ENCODE measurements at regions not wholly inside any gene's neighbourhood (a gene's known extent, or its start where the extent isn't known, plus 50 kb on each side); places are given as distances from the start of the nearest gene placed in this dataset.
A peak's percentile ranks its signal among the peaks of the same experiment; 100 is the strongest.

DNA sequence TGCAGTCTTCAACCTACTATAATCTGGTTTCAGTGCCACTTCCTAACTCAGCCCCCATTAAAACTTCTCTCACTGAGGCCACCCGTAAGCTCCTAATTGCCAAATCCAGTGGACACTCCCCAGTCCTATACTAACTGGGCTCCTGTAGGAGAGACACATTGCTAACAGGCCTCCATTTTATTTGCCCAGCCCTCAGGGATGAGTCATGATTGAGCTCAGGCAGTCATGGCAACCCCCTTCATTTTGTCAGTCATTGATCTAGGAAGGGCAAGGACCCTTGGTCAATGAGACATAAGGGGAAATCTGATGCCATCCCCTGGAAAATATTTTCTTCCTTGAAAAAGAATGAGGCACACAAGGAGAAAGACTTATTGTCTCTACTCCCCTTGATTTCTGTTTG lies 70.1 kb upstream of the HIF1A start:
- no peak for DNase-seq (ENCODE audit: low spot score)

DNA sequence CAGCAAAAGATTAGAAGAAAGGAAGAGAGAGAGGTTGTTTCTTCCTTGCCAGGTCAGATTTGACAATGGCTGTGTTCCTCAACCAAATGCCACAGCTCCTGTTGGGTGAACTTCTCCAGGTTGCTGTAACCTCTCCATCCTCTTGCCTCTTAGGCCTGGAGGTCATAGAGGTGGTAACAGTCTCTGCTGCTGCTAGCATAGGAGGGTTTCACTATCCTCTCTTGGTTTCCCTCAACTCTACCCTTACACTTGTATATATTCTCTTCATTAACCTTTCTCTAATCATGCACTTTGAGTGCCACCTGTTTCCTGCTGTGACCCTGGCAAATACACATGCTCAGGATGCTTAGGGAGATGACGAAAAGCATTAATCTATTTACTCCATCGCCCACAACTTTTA lies 67.7 kb upstream of the HIF1A start:
- no peak for DNase-seq (ENCODE audit: low spot score)

DNA sequence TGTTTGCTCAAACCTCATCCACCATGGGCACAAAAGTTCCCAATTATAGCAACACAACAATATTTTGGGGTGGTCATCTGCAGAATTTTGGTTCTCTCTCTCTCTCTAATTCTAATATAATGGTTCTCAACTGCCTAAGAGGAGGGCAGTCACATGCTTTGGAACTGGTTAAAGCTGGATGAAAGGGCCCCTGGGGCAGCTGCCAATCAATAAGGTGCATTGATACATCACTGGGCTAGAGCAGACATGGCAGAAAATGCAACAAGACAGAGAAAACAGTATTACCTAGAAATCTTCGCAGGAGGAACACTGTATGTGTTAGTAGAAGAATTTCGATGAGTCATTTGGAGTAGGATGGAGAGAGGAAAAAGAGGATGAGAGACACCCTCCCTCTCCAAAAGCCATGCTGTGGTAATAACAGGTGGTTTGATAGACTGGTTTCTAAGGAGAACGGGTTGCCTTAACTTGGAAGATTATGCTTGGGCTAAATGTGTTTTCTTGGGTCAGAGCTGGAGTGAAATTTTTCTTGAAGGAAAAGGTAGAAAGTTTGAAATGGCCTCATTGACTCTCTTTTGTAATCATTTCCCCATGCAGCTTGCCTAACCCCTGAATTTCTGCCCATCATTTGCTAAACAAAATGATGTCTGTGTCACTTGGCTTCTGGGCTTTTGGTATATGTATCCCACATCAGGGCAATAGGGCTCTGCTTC lies 67.1 kb upstream of the HIF1A start:
- no peak for DNase-seq (ENCODE audit: low spot score)

DNA sequence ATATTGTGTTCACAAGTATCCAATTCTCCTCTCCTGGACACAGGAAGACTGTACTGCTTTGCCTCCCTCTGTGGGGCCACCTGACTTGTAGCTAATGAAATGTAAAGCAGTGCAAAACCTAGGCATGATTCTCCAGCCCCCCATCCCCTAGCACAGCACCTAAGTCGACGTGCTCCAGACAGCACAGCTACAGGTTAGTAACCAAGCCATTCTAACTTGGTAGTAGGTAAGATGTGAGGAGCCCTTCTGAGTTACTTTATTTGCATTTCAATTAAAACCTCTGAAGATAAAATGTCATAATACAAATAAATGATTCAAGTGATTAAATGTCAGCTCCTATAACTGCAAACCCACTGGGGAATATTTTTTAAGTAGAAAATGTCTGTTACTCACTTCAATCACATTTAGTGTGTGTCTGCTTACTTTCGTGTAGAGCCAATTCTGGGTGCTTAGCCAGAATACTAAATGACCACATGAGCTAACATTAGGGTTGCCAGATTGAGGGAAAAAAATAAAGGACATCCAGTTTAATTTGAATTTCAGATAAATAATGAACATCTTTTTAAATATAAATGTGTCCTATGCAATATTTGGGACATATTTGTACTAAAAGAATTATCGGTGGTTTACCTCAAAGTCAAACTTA lies 64.8 kb upstream of the HIF1A start:
- no peak for DNase-seq (ENCODE audit: low spot score)

DNA sequence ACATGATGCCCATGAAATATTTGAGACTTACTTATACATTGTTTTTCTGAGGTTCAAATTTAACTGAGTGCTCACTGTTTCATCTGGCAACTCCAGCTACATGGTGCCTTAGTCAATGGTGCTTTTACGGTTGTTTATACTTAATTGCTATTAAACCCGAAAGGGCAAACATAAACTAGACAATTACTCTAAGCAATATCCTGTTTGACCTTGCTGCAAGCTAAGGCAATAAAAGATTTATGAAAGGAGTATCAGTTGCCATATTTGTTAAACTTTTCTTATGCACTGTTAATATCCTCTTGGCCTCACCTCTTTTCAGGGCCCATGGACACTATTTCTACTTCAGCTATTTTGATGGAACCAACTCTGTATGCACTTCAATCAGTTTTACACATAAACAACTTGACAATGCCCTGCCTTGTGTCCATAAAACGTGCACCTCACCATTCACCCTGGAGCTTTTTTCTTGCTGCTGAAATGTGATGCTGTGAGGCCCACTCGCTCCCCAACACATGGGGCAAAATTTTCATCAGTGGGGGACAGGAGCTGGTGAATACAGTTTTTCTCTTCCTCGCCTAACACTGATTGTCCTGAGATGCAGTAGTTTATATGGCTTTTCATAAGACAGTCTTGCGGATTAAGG lies 64.1 kb upstream of the HIF1A start:
- DNase-seq (ENCODE audit: low spot score): no peak

DNA sequence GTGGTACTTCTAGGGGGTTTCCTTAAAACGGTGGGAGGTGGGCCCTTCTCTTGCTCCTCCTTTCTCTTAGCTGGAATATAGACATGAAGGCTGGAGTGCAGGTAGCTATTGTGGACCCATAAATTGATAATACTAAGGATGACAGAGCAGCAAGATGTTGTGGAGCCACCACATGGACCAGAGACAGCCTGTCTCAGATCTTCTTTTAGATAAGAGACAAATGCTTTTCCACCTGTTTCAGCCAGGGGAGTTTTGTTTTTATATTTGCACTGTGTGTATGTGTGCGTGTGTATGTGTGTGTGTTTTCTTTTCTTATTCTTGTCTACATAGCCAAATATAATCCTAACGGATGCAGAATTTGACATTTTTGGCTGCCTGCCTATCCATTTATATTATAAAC lies 62.9 kb upstream of the HIF1A start:
- DNase-seq (ENCODE audit: low spot score): no peak

DNA sequence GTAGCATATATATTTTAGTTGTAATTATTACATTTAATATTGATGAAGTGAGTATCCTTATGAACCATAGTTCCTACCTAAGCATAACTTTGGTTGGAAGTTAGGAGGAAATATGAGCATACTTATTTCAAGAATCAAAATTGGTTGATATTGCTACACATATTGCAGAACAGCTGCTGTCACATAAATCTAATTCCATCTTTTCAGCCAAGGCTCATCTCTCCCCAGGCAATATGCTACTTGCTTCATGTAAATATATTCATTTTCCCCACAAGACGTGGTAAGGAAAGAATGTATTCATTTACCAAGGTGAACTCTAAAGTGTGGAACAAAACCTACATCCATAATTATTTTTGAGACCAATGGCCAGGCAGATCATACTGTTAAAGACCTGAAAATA lies 62.5 kb upstream of the HIF1A start:
- DNase-seq (ENCODE audit: low spot score): no peak

DNA sequence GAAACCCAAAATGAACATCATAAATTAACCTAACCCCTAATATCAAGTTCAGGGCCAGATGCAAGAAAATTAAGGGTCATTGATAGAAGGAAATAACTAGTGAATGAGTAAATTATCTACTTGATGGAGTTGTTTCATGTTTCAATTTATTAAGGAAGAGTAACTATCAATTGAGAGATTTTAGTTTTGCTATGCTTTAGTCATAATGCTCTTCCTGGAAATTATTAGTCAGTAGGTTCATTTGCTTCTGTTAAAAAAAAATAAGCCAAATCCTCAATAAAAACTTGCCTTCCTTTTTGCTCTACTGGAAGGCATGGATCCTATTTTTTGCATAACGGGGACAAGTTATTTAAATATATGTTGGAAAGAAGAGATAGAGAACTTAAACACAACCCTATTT lies 59.0 kb upstream of the HIF1A start:
- DNase-seq (ENCODE audit: low spot score): no peak

DNA sequence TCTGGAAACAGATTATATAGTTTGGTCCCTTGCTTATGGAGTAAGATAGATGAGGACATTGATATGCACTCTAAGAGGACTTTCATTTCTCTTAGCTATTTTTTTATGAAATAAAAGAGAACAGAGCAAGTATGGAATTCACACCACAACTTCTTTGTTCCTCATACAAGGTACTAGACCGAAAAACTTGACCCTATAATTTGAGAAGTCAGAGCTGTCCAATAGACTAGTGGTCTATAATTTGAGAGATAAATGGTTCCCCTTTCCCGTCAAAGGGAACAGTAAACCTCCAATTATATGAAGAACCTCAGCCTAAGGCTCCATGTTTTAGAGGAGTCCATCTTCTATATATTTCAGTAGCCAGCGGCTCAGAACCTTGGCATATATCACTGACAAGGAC lies 58.5 kb upstream of the HIF1A start:
- no peak for DNase-seq (ENCODE audit: low spot score)

DNA sequence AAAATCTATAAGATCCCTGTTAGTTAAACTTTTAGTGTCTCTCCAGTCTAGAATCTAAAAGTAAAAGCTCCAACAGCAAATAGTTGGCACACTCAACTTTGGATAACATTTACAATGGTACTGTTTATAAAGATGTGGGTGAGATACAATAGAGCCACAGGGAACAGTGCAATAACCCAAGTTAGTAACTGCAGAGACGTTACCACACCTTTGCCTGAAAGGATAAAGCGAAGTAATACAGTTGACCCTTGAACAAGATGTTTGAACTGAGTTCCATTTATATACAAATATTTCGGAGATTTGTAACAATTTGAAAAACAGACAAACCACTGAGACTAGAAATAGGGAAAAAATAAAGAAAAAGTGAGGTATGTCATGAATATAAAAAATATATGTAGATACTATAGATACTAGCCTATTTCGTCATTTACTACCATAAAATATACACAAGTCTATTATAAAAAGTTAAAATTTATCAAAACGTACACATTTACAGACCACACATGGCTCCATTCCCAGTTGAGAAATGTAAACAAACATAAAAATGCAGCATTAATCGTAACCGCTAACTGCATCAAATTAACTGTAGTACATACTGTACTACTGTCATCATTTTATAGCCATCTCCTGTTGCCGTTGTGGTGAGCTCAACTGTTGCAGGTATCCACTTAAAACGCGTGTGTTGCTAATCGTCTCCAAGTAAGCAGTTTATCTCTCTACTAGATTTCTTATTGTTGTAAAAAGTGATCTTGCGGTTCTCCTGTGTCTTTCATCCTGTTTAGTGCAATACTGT lies 56.5 kb upstream of the HIF1A start:
- no peak for DNase-seq (ENCODE audit: low spot score)

DNA sequence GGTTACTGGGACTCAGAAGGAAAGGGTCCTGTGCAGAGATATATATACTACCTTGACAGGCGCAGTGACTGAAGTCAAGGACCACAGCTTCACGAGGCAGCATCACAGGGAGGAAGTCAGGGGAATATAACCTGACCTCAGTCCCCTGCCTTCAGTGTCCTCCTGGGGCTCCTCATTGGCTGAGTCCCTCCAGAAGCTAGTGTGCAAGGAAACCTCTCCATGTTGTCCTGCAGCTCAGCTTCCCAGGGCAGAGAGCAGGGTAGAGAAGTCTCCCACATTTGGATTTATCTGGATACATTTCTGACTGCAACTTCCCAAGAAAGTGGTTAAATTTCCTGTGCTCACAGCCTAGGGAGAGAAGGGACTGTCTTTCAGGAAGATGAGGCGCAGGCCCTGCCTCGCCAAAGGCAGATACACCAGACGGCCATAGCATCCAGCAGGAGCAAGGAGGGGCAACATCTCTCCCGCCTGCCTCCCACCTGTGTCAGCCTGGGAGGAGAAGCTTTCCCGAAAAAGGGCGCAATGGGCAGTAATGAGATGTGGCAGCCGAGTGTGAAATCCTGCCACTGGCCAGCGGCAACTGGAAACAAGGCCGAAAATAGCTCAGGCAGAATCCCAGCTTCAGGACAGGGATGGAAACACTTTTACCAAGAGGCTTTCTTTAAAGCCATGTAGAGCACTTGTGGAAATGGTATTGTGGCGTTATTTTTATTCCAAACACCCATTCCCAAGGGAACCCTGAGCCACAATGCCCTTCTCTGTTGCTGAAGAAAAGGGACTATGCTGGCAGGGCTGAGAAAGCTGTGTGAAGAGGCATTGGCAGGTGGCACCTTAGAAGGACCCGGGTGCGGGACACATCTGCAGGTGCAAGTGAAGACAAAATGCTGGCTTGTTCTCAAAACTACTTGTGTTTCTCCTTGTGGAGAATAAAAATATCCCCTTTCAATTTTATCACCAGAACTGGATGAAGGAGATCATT lies 54.9 kb upstream of the HIF1A start:
- DNase-seq (ENCODE audit: low spot score): no peak

DNA sequence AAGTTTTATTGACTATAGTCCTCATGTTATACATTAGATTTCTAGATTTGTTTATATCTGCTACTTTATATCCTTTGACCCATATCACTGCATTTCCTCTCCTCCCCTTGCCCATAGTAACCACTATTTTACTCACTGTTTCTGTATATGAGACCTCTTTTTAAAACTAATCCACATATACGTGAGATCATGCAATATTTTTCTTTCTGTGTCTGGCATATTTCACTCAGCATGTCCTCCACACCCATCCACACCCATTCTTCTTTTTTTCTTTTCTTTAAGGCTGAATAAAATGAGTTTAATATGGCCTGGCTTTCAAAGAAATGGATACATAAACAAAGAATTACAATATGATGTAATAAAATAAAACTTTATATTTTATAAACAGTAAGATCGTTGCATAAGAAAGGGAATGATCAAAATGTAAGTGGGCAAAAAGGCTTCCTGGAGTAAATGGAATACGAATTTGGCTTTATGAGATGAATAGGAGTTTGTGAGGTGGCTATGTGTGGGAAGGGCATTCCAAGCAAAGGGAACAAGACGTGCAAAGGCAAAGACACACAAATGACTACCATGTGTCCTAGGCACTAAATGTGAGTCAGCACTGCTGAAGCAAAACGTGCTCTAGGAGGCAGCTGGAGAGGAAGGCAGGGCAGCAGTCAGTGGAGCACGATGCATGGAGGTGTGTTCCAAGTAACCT lies 53.2 kb upstream of the HIF1A start:
- no peak for DNase-seq (ENCODE audit: low spot score)

DNA sequence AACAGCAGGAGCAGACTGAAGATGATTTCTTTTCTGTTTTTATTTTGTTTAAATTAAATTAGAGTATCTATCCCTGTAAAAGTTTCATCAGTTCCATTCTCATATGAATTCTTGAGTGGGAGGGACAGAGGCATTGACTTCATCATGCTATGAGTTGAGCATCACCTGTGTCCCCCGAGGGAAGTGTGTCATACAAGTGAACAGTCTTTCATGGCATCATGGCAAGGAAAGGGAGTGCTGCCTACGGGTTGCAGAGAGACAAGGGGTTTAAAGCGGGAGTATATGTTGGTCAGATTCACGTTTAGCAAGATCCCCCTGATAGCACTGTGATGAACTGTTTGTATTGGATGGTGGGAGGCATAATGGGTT lies 52.7 kb upstream of the HIF1A start:
- DNase-seq (ENCODE audit: low spot score): no peak

DNA sequence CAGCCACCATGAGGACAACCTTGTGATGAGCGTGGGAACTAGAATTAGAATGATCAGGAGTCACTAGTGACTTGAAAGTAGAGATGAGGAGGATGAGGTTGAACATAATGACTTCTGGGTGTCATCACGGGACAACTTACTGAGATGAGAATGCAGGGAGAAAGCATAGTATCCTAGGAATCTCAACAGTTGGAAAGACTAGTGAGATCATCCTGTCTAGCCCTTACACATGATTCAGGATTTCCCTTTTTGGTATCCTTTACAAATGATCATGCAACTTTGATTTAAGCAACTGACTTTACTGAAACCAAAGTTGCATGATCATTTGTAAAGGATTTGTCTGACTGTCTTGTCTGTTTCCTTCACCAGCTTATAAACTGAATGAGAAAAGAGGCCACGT lies 51.8 kb upstream of the HIF1A start:
- DNase-seq (ENCODE audit: low spot score): no peak

DNA sequence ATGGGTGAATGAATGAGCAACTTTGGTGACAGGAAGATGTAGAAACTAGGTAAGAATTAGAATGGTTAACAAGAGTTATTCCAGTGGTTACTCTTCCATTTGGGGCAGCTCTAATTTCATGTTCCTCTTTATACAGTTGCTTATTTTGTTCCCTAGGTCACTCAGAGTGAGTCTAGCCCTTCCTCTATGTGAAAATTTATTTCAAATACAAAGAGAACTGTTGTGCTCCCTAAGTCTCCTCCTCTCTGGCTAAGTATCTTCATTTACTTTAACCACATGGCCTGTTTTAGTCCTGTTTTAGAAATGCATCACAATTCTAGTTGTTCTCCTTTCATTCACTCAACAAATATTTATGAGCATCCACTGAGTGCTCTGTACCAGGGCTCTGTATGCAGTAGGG lies 51.1 kb upstream of the HIF1A start:
- DNase-seq (ENCODE audit: low spot score): no peak

DNA sequence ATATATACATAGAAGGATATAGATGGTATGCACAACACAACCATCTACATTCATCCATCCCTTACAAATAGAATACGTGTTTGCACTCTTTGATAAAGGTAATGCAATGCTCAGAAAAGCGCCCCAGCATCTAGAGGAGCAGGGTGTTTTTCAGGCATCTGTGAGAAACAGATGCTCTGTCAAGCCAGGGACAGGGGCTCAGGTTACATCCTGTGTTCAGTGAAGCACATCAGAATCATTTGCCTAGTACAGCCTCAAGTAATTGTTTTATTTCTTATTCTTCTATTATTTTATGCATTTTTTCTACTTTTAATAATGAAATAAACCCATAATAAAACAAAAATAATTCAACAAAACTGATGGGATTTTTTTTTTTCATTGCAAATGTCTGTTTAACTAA lies 50.5 kb upstream of the HIF1A start:
- peak; percentile 52 for DNase-seq (ENCODE audit: low spot score)

DNA sequence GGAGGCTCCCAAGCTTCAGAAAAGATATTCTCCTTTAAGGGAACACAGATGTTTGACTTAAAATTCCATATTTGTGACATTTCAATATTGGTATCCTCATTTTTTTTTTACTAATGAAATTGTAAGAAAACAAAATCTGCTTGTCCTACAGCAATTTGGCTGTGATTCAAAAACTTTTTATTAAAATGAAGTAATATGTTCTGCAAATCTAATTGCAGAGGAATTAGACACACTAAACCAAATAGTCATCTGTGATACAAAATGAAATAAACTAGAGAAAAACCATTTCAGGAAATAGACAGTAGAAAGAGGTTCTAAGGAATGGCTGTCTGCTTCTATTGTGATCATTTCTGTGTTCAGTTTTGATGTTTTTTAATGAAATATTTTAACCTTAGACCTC lies 50.1 kb upstream of the HIF1A start:
- no peak for DNase-seq (ENCODE audit: low spot score)
